Endometrial microvascular endothelial cells (primary cell): ENCODE measurements at regions not wholly inside any gene's neighbourhood (a gene's known extent, or its start where the extent isn't known, plus 50 kb on each side); places are given as distances from the start of the nearest gene placed in this dataset.

Source experiments
- in situ Hi-C: cut with HindIII; loops from 2 replicates; pipeline ENCODE4 v1.10.0; 2017; ENCODE audit warnings: low sequenced_read_pairs, low pct_unique_long_range_greater_than_20kb; ENCODE audit errors: inconsistent ontology term

DNA sequence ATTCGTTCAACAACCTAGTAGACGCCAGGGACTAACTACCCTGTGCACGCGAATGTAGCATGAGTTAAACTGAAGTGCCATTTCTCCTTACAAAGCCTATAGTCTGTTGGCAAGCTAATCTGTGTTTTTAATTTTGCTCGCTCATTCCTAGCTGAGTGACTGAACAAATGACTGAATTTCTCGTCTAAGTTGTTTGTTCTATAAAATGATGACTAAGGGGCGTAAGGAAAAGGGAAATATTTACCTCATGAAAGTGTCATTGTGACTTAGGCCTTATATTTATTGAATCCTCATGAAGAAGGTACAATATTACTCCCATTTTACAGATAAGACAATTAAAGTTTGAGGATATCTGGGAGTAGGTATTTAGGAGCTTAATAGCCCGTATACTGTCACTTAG lies 818.3 kb upstream of the ALCAM start:
- in situ Hi-C loops = no loop called here

DNA sequence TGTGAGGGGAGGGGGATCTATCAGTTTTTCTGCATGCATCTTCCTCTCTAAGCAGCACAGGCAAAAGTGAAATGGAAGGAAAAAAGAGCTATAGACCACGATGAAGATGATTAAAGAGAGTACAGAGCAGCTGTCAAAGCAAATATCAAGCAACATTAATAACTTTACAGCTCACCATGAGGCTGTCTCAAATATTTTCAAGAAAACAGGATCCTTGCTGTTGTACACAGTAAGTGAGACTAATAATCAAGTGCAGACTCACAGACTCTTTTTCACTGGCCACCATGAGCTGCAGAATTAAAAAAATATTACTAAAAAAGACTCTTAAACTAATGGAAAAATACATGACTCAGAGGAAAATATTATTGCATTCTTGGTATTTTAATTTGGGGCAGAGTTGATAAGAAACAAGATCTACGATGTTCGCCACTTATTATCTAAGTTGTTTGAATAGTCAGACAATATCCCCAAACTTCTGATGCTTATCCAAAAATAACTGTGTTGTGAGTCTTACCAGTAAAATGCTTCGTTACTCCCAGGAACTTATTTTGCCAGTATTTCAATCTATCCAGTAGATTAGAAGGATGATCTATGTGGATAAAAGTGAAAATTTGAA lies 817.5 kb upstream of the ALCAM start:
- in situ Hi-C loops = no loop called here

DNA sequence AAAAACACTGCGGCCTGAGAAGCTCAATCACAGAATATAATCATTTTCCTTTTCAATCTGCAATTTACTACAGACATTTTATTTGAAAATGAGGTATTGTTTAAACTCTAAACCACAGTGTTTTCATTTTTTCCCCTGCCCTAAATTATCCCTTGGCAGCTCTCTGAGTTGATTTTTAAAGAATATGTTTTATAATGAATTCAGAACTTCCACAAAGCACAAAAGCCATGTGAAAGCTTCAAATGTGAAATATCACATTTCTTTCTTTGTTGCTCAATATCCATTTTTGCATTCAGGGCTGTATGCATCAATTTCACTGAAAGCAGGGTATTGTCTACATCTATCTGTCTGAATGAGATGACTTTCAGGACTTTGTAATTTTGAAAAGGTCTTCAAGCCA lies 813.6 kb upstream of the ALCAM start:
- in situ Hi-C loops = no loop called here

DNA sequence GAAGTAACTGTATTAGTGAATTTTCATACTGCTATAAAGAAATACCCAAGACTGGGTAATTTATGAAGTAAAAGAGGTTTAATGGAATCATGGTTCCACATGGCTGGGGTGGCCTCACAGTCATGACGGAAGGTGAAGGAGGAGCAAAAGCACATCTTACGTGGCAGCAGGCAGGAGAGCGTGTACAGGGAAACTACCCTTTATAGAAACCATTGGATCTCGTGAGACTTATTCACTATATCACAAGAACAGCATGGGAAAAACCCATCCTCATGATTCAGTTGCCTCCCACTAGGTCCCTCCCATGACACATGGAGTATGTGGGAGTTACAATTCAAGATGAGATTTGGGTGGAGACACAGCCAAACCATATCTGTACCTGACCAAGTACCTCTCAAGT lies 812.3 kb upstream of the ALCAM start:
- in situ Hi-C loops = no loop called here

DNA sequence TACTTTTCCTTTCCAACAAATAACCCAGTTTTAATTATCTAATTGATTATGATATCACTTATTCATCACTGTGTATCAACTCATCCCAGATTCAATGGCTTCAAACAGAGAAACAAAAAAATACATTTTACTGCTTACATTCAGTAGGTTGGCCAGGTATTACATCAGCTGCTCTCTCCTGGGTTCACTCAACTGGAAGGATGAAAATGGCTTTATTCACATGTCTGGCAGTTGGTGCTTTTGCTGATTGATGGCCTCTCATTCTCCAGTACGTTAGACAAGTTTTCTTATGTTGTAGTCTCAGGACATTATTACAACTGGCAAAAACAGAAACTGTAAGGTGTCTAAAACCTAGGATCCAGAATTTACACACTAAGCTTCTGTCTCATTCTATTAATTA lies 811.0 kb upstream of the ALCAM start:
- in situ Hi-C loops = no loop called here

DNA sequence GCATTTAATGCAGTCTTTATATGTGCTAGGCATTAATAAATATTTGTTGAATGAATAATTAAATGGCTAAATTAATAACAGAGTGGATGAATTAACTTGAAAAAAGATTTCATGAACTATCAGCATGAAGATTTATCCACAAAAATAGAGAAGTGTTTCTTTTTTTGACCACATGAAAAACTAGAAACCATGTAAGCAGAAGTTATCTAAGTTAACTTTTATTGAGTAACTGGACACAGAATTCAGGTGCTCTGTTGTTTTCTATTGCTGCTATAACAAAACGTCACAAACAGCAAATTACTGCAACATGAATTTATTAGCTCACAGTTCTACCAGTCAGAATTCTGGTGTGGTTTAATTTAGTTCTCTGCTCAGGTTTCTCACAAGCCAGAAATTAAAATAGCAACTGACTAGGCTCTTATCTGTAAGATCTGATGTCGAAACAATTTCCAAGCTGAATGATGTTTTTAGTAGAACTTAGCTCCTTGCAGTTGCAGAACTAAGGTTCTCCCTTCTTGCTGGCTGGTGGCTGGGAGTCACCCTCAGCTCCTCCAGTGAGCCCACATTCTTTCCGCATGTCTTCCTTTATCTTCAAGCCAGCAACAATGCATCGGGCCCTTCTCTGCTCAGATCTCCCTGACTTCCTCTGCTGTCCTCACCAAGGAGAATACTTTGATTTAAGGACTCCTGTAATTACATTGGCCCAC lies 810.2 kb upstream of the ALCAM start:
- in situ Hi-C loops = no loop called here

DNA sequence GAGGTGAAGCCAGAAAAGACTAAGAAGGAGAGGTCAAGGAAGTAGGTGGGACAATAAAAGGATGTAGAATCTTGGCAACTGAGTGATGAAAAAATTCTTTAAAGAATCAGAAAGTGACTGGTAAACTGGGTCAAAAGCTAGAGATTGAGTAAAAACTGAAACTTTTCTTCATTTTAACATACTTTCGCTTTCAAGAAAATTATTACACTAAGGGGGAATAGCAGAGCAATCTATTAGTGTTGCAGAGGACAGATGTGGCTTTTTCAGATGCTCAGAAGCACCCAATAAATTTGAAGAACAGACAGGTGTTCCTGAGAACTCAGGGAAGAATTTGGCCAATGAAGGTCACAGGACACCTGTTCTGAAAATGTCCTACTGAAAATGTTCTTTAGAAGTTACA lies 805.4 kb upstream of the ALCAM start:
- in situ Hi-C loops = no loop called here

DNA sequence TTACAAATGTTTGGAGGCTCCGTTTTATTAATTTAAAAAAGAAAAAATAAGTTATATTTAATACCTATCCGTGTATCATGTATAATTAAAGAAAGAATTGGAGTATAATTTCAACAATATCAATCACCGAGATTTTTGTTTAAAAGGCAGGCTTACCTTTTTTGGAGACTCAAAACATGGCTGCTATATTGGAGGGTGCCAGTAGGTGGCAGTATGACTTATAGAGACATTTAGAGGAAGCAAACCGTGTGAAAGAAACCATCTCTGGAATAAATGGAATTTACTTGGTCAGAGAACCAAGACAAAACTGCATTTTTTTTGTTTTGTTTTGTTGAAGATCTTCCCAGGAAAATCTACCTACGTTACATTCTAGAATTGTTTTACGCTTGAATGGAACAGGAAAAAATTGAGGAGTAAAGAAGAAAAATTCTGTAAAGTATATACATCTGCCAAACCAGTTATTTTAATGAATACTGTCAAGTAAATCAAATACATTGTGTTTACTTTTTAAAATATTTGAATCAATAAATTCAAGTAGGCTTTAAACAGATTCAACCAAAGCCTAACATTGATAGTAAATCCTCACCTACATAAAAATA lies 802.6 kb upstream of the ALCAM start:
- in situ Hi-C loops = no loop called here

DNA sequence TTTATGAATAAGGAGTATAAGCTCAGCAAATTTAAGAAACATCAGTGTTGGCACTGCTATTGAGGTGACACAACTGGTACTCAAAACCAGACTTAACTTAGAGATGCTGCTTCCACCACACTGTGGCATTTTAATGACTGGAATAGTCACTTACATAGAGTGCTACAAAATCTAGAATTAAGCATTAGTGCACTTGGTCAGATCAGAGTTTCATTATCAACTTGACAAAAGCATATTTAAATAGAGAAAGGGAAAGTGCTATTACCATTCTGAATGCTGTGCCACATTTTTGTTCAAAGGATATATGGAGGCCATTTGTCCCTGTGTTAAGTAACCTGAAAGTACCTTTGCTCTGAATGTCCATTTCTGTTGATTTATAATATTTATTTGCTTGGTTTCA lies 800.7 kb upstream of the ALCAM start:
- in situ Hi-C loops = no loop called here

DNA sequence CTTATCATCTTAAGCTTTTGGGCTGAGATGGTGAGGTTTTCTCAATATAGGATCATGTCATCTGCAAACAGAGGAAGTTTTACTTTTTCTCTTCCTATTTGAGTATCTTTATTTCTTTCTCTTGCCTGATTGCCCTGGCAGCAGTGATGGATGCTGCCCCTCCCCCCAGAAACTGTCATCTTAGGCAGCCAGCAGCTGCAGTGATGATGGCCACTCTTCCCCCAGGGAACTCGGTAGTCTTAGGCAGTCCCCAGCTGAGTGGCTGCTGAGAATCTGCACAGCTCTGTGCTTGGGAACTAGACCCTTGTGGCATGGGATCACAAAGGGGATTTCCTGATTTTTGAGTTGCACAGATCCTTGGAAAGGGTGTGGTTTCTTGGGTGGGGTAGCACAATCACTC lies 791.1 kb upstream of the ALCAM start:
- in situ Hi-C loops = no loop called here

DNA sequence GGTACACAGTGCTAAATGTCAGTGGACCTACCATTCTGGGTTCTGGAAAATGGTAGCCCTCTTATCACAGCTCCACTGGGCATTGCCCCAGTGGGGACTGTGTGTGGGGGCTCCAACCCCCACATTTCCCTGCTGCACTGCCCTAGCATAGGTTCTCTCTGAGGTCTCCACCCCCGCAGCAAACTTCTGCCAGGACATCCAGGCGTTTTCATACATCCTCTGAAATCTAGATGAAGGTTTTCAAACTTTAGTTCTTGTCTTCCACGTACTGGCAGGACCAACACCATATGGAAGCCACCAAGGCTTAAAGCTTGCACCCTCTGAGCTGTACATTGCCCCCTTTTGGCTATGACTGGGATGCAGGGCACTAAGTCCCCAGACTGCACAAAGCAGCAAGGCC lies 788.2 kb upstream of the ALCAM start:
- in situ Hi-C loops = no loop called here

DNA sequence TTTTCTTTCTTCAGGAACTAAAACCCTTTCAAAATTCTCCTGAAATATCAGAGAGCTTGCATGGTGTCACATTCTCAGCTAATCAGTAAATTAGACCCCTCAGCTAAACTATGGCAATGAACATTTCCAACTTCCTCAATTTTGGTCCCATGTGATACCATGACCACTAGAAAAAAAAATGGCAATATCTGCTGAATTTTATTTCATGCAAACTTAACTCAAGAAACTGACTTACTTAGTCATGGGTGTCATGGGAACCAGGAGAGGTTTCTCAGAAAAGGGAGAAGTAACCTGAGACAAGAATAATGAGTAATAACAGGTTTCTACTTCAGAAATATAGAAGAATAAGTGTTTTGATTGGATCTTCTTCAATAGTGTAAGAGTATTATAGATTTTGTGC lies 784.6 kb upstream of the ALCAM start:
- in situ Hi-C loops = no loop called here

DNA sequence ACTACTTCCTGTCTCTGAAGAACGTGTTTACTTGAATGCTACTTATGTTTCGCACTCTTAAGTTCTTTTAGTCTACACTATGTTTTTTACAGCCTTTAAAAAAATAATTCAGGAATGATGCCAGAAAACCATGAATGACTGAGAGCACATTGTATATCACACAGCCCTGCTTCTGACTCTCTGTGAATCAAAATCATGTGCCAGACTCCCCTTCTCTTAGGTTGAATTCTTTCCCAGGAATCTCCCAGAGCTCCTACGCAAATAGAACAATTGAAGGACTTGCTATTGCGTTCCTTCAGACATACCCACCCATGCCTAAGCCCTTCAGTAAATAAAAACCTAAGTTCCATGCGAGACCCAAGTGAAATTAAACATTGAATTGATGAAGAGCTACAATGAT lies 782.0 kb upstream of the ALCAM start:
- in situ Hi-C loops = no loop called here

DNA sequence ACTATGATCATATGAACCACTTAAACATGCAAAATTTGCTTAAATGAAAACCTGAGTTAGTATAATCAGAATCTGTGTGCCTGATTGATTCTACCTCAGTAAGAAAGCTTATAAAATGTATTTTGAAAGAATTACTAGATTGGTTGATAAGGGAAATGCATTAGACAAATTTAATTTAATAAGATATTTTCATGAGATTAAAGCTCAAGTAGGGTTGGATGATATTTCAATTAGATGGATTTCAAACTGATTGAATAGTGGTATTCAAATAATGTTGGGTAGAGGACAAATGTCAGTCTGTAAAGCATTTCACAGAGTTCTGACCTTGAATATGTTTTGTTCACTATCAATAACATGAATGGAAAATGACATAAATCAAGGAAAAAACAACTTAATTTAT lies 780.4 kb upstream of the ALCAM start:
- in situ Hi-C loops = no loop called here

DNA sequence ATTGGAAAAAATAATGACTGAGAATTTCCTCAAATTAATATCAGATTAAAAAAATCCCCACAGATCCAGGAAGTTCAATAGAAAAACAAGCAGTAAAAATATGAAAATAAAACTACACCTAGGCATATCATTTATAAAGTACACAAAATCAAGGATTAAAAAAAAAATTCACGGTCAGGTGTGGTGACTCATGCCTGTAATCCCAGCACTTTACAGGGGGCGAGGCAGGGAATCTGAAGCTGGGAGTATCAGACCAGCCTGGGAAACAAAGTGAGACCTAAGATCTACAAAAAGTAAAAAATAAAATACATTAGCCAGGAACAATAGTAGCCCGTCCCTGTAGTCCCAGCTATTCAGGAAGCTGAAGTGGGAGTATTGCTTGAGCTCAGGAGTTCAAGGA lies 778.3 kb upstream of the ALCAM start:
- in situ Hi-C loops = no loop called here

DNA sequence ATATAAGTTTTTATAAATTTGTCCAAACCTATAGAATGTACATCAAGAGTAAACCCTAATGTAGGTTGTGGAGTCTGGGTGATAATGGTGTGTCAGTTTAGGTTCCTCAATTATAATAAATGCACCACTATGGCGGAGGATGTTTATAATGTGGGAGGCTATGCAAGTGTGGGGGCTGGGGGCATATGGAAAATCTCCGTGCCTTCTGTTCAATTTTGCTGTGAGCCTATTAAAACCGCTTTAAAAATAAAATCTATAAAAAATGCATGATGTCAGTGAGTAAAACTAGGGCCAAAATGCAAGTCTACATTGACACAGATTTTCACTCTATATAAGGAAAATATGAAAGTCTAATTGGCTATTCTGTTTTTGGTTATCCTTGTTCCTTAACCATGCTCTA lies 774.9 kb upstream of the ALCAM start:
- in situ Hi-C loops = no loop called here

DNA sequence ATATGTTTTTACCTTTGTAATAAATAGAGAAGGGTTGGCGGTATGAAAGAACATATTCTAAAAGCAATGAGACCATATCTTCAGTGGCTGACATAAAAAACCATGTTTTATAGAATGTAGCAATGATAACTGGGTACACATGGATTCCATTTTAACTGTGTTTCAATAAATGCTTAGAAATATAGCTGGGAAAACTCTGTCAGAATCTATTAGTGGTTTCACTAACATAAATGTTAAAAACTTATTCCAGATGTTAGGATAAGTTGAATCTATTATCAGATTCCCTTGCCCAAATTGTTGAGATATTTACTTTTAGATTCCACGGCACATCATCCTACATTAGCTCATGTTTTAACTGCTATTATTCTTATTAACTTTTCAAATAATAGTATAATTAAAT lies 772.2 kb upstream of the ALCAM start:
- in situ Hi-C loops = no loop called here

DNA sequence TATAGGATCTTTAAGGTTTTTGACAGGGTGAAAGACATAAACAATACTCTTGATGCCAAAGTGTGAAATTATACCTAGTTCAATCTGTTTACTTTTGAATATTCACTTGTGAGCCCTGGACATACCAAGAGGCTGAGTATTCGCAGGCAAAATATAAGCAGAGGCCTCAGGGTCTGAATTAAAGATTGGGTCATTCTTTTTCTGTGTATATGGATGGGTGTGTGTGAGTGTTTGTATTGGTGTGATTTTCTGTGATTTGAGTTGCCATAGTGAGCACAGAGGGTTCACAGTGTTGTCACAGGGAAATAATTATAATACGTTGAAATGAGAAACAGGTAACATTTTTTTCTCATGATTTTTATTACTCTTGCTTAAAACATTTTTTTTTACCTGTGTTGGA lies 770.7 kb upstream of the ALCAM start:
- in situ Hi-C loops = no loop called here

DNA sequence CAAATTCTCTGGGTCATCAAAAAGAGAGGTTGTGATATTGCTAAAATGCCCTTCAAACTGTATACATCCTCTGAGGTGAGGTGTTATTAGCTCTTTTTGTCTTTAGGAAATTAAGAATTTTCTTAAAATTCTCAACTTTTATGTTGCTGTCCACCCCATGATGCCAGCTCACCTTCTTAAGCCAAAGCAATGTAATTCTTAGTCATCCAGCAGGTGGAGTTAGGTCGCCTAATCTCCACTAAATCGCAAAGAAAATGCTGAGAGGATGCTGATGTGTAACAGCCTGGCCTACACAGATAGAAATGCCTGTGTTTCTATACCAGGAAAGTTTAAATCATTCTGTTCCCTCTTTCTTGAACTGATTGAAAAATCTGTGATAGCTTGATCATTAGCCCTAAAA lies 770.2 kb upstream of the ALCAM start:
- in situ Hi-C loops = no loop called here

DNA sequence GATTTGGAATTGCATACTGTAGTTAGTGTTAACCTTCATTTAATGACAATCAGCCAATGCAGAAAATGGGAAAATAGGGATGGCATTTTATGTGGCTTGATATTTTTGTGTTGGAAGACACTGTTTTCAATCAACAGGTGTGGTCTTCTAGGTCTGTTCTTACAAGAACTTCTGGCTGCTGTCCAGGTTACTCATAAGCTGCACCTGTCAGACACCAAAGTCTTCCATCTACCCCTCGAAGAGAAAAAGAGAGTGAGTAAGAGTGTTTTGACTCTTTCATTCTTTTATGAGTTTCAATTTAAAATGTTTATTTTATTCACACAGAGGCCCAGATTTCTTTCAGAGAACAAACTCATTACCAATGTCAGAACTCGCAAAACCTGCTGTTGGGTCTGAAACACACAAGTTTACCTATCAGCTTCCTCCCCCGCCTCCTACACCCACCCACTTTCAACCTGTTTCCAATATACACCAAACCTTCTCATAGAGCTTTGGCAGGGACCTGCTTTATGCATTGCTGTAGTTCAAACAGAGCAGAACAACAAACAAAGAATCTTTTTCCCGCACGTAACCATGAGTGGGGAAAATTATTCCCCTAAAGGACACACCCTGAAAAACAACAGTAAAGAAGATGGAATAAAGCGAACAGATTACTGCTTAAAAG lies 767.7 kb upstream of the ALCAM start:
- in situ Hi-C loops = no loop called here
